ENCODE measurements at regions not wholly inside any gene's neighbourhood (a gene's known extent, or its start where the extent isn't known, plus 50 kb on each side); places are given as distances from the start of the nearest gene placed in this dataset.
A peak's percentile ranks its signal among the peaks of the same experiment; 100 is the strongest.

- DNase-seq (ENCODE audit: low spot score): no peak
Observed at GRCh38 chr18:67232406-67232805, 284.1 kb downstream of the DSEL start.

- no peak for DNase-seq (ENCODE audit: low spot score)
Observed at GRCh38 chr18:67222887-67223286, 293.6 kb downstream of the DSEL start.

- DNase-seq (ENCODE audit: low spot score): no peak
Observed at GRCh38 chr18:67219821-67220220, 296.7 kb downstream of the DSEL start.

GRCh38 chr18:67218556-67218955 lies 298.0 kb downstream of the DSEL start:
- DNase-seq (ENCODE audit: low spot score): no peak

- peak; percentile 56 for DNase-seq (ENCODE audit: low spot score)
Observed at GRCh38 chr18:67217551-67218166, 298.9 kb downstream of the DSEL start.

- DNase-seq (ENCODE audit: low spot score): no peak
Observed at GRCh38 chr18:67216846-67217245, 299.7 kb downstream of the DSEL start.

GRCh38 chr18:67215686-67216085 lies 300.8 kb downstream of the DSEL start:
- DNase-seq (ENCODE audit: low spot score): no peak

GRCh38 chr18:67211646-67212045 lies 304.9 kb downstream of the DSEL start:
- DNase-seq (ENCODE audit: low spot score): no peak

GRCh38 chr18:67200665-67201064 lies 315.9 kb downstream of the DSEL start:
- DNase-seq (ENCODE audit: low spot score): no peak

DNA sequence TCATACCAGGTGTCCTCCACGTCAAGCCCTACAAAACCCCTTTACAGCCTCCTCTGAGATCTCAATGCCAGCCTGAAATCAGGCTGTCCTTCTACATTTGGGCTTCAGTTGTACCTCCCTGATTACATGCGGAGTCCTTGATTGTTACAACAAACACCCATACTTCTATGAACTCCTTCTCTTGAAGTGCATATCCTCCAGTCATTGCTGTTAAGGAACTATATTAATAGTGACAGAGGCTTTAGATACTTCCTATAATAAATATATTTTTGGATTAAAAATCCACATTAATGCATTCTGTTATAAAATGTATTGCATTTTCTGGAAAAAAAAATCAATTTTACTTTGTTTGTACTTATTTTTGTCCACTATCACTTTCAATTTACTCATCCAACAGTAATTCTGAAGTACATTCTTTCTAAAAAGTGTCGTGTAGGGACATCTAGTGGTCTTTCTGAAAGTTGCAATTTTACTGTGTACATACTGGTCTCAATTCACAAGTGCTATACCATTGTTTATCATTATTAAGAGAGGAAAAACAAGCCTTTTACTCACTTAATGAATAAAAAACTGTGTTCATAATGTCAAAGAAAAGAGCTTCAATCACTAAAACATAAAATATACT lies 316.4 kb downstream of the DSEL start:
- no peak for DNase-seq (ENCODE audit: low spot score)

- DNase-seq (ENCODE audit: low spot score): no peak
Observed at GRCh38 chr18:67194886-67195285, 321.6 kb downstream of the DSEL start.

GRCh38 chr18:67192535-67192934 lies 324.0 kb downstream of the DSEL start:
- DNase-seq (ENCODE audit: low spot score): no peak

- DNase-seq (ENCODE audit: low spot score): no peak
Observed at GRCh38 chr18:67183398-67183797, 333.1 kb downstream of the DSEL start.

GRCh38 chr18:67179726-67180125 lies 336.8 kb downstream of the DSEL start:
- DNase-seq (ENCODE audit: low spot score): no peak

- no peak for DNase-seq (ENCODE audit: low spot score)
Observed at GRCh38 chr18:67159662-67160061, 356.9 kb downstream of the DSEL start.

DNA sequence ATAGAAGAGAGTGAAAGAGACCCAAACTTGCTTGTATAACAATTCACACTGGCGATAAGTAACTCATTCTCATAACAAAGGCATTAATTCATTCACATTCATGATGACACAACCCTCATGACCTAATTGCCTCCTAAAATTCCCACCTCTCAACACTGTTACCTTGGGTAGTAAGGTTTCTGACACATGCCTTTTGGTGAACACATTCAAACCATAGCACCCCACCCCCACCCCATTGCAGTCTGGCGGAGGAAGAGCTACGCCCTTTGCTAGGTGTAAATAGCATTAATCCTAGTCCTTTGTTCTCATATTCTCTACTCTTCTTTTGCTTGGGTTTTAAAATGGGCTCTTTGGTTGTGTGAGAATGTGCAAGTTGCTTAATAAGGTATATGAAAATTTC lies 361.5 kb downstream of the DSEL start:
- DNase-seq (ENCODE audit: low spot score): no peak

DNA sequence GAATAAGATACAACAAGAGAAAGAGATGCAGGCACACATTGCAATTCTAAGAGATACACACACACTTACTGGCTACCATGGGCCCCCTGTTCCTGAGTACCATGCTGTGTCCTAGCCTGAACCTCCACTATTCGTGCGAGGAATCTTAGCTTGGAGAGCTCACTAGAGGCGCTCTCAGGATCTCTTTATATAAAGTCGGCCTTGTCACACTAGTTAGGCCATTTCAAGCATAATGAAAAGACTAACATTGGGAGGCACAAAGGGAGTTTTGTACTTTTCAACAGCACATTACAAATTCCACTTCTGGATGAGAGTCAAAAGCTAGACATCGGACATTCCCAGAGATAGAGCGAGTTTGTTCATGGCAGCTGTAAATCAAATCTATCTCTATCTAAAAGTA lies 365.2 kb downstream of the DSEL start:
- no peak for DNase-seq (ENCODE audit: low spot score)

- DNase-seq (ENCODE audit: low spot score): no peak
Observed at GRCh38 chr18:67145586-67146292, 370.8 kb downstream of the DSEL start.

- DNase-seq (ENCODE audit: low spot score): no peak
Observed at GRCh38 chr18:67144329-67144728, 372.2 kb downstream of the DSEL start.

GRCh38 chr18:67143028-67143427 lies 373.5 kb downstream of the DSEL start:
- no peak for DNase-seq (ENCODE audit: low spot score)

GRCh38 chr18:67142604-67143003 lies 373.9 kb downstream of the DSEL start:
- no peak for DNase-seq (ENCODE audit: low spot score)

GRCh38 chr18:67140495-67140894 lies 376.0 kb downstream of the DSEL start:
- no peak for DNase-seq (ENCODE audit: low spot score)

DNA sequence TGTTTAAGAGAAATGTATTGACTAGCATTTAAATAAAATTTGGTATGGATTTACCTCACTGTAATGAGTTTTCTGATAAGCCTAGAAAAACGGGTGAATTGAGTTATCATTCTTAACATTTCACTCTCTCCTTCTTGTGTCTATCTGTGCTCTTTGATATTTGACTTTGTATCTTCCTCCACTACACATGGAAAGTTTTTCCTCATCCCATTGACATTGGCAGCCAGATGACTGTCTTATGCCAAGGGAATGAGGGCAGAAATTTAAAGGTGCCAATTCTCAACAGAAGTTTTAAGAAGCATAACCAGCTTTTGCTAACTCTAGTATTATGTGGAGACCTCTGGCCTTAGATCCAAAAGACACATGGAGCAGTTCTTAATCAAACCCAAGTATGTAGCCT lies 376.6 kb downstream of the DSEL start:
- DNase-seq (ENCODE audit: low spot score): no peak
